RWPE1 (cell line): ENCODE measurements at regions not wholly inside any gene's neighbourhood (a gene's known extent, or its start where the extent isn't known, plus 50 kb on each side); places are given as distances from the start of the nearest gene placed in this dataset.

Source experiments
- CTCF ChIA-PET: fragments of 350-600 bp; sonication (Branson Sonifier 250); formaldehyde crosslinking; extraction: SDS; loops from one replicate; lab custom pipeline; 2021; lab: Yijun Ruan, JAX
- POLR2A ChIA-PET: fragments of 400-600 bp; formaldehyde crosslinking; extraction: SDS; loops from one replicate; lab custom pipeline; 2020; ENCODE audit warnings: antibody characterized with exemption; ENCODE audit not compliant: low non-redundant PET; lab: Yijun Ruan, JAX
- DNase-seq: peaks from one replicate; pipeline ENCODE4 v3.0.0; 2012; ENCODE audit warnings: low spot score
- H3K27ac ChIP-seq: fragments of 450-650 bp; 2 replicates; pipeline ENCODE4 v1.5.1; 2017
- TF ChIP-seq, protein P1 (sequence below): fragments of 450-650 bp; conservative IDR thresholded peaks from 2 replicates; pipeline ENCODE4 v1.5.1; 2017; ENCODE audit warnings: low read depth, mild to moderate bottlenecking

GRCh38 chr12:61137677-61138414 is 1122.4 kb upstream of the USP15 start:
- ChIA-PET POLR2A (no interaction called here), CTCF (no interaction called here)
- TF ChIP-seq, protein P1, sequence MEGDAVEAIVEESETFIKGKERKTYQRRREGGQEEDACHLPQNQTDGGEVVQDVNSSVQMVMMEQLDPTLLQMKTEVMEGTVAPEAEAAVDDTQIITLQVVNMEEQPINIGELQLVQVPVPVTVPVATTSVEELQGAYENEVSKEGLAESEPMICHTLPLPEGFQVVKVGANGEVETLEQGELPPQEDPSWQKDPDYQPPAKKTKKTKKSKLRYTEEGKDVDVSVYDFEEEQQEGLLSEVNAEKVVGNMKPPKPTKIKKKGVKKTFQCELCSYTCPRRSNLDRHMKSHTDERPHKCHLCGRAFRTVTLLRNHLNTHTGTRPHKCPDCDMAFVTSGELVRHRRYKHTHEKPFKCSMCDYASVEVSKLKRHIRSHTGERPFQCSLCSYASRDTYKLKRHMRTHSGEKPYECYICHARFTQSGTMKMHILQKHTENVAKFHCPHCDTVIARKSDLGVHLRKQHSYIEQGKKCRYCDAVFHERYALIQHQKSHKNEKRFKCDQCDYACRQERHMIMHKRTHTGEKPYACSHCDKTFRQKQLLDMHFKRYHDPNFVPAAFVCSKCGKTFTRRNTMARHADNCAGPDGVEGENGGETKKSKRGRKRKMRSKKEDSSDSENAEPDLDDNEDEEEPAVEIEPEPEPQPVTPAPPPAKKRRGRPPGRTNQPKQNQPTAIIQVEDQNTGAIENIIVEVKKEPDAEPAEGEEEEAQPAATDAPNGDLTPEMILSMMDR, result no peak
- no peak for DNase-seq
- H3K27ac ChIP-seq, result no peak overlapping the region

- POLR2A ChIA-PET, result no interaction called here
- no peak for DNase-seq
- CTCF ChIA-PET, result no interaction called here
- no peak overlapping the region for H3K27ac ChIP-seq
- TF ChIP-seq, protein P1, result no peak
Observed at GRCh38 chr12:61138415-61138759, 1121.8 kb upstream of the USP15 start.

GRCh38 chr12:61161961-61162360 is 1098.2 kb upstream of the USP15 start:
- TF ChIP-seq, protein P1, result no peak
- ChIA-PET CTCF (interaction anchor here (0.7 kb wide), 1 partner anchor 520 kb away, joined by 3 read pairs; no protein-coding TSS in a partner anchor), POLR2A (no interaction called here)
- DNase-seq, result no peak
- no peak overlapping the region for H3K27ac ChIP-seq

DNA sequence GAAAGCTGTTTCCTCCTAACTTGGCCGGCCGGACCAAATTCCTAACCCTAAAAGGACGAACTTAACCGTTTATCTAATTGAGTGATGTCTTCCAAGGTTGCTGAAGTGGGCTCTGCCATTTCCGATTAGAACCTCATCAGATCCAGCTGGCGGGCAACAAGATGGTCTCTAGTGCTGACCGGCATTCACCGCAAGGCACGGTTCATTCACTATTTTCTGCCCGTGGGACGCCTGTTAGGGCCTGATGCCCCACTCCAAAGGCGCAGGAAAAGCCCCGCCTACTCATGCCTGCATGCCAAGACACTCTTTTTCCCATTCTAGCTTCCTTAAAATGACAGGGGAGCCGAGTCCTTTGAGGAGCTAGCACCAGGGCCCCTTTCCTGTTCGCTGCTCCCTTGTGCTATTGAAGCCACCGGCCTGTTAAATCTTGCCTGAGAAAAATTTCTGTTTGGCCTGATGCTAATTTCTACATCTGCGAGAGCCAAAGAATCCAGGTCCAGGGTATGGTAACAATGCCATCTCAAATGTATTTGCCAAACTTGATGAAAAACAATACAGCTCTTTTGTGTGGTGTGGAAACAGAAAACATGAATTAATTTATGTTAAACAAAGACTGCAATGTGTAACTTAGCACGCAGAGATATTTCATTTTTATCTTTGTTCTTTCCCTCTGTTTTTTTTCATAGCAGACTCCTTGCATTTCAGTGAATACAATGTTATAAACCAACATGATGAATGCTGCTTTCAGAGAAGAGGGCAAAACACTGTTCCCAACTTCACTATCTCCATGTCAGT is 1071.2 kb upstream of the USP15 start:
- TF ChIP-seq, protein P1, result no peak
- ChIA-PET CTCF (no interaction called here), POLR2A (no interaction called here)
- no peak overlapping the region for H3K27ac ChIP-seq
- no peak for DNase-seq

- TF ChIP-seq, protein P1, result no peak
- ChIA-PET CTCF (interaction anchor here (0.6 to 0.7 kb wide), 2 partner anchors 19 to 128 kb away, joined by 3 to 5 read pairs; no protein-coding TSS in a partner anchor), POLR2A (no interaction called here)
- H3K27ac ChIP-seq, result no peak overlapping the region
- DNase-seq, result no peak
Observed at GRCh38 chr12:61213646-61214045, 1046.6 kb upstream of the USP15 start.

DNA sequence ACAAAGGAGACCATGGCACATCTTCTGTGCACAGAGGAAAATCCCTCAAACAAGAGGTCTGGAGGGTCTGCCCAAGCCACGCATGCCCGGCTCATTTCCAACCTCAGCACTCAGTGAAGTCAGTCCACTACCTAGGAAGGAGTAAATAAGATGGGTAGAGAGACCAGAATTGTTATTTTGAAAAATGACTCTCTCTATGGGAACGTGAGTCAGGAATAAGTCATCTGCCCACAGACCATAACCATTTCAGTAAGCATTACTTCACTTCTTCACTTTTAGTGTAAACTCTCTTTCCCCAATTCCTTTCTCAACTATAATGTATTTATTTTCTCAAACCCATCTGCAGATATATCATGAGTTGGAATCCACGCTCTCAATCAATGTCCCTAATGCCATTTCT is 1039.9 kb upstream of the USP15 start:
- ChIA-PET CTCF (interaction anchor here (1.0 kb wide), 1 partner anchor 49 kb away, joined by 6 read pairs; no protein-coding TSS in a partner anchor), POLR2A (no interaction called here)
- TF ChIP-seq, protein P1, result no peak
- DNase-seq, result peak; percentile 9
- H3K27ac ChIP-seq, result no peak overlapping the region
